NCI-H524 (cell line): ENCODE measurements at regions not wholly inside any gene's neighbourhood (a gene's known extent, or its start where the extent isn't known, plus 50 kb on each side); places are given as distances from the start of the nearest gene placed in this dataset.

ENCODE experiments used
- DNase-seq, 2 experiments: peaks; one replicate each; lab custom pipeline; 2025; lab: John Stamatoyannopoulos, UW

DNA sequence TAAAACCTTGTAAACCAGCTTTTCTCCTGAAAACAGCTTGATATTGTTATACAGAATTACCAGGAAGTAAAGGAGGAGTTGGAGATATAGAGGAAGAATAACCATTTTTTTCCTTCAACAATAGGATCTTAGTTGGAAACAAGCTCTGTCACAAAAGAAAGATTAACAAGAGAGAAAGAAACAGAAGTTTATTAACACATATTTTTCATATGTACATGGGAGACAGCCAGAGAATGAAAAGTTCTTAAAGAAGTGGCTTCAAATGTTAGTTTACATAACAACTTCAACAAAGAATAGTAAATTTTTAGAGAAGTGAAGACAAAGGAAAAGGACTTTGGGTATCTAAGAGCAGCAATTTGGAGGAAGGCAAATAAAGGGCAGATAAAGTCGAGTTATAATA lies 94.9 kb upstream of the ANKRD50 start:
- DNase-seq = no peak

DNA sequence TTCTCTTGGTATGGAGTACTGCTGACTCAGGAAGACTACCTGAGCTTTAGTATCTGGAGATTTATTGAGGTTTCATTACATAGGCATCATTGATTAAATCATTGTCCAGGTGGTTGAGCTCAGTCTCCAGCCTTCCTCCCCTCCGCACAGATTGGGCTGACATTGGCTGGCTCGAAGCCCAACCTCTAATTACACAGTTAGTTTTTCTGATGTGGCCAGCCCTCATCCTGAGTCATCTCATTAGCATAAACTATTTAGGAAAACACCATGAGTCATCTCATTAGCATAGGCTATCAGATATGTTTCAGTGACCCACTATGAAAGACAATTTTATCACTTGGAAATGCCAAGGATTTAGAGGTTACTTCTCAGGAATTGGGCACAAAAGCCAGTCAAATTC lies 93.9 kb upstream of the ANKRD50 start:
- DNase-seq = no peak

DNA sequence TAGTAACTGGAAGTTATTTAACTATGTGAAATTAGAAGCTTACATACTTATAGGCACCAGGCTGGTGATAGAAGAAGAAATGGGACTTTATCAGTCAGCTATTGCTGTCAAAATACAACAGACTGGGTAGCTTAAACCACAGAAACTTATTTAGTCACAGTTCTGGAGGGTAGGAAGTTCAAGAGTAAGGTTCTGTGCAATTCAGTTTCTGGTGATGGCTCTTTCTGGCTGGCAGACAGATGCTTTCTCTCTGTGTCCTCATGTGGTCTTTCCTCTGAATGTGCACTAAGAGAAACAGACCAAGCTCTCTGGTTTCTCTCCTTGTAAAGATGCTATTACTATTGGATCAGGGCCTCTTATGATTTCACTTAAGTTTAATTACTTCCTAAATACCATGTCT lies 92.1 kb upstream of the ANKRD50 start:
- no peak for DNase-seq

DNA sequence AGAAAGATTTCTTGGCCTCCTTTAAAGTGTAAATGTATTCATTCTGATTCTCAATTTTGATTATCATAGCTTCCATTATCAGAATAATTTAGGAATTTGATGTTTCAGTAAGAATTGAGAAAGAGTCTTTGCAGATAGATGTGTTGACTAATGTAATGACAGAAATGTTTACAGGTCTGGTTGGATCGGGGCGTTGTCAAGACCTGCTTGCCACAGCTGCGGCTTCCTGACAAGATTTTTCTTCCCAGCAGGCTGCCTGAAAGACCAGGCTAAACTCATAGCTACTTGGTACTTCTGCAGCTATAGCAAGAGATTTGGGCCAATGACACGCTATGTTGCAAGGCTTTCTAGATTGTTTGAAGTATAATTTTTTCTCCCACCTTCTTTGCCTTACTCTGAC lies 91.5 kb upstream of the ANKRD50 start:
- DNase-seq = no peak

DNA sequence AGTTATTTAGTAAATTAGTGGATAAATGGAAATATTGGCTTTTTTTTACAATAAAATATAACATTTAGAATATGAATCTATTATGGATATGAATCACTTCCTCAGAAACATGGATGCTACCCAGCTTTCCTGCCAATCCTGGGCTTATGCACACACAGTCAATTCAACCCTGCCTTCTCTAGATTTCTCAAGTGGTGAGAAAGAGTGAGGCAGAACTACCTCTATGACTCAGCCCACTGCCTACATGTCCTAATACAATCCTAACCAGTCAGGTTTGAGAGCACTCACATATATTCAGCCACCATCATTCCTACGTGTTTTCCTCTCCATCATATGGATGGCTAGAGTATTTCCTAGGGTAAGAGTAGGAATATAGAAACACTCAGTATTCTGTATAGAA lies 91.1 kb upstream of the ANKRD50 start:
- no peak for DNase-seq

DNA sequence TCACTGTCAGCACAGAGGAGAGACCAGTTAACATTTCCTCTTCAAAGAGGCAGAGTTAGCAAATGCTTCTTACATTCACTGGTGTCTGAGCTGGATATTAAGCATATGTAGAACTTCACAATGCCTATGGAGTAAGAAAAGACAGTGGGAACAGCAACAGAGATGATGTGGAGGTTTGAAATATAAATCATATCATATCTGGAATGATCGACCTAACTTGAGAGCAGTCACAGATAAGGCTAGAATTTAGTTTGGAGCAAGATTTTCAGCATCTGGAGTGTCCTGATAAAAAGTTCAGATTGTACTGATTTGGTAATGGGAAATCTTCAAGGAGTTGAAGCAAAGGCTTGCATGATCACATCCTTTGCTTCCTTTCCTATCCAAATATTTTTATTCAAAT lies 90.5 kb upstream of the ANKRD50 start:
- DNase-seq = no peak

DNA sequence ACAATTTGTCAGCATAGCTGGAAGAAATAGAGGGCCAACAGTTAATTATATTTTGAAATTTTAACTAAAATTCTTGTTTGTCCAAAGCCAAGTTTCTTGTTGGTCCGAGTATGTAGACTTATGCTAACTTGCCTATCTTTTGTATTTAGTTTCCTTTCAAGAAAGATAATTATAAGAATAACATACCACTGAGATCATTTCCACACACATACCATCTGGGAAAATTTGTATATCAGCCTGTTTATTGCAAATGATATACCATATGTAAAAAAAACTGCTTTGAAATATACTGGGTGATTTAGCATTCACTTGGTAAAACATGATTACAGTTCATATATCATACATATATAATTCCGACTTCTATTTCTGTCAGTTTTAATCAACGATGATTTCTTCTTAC lies 84.7 kb upstream of the ANKRD50 start:
- DNase-seq = no peak

DNA sequence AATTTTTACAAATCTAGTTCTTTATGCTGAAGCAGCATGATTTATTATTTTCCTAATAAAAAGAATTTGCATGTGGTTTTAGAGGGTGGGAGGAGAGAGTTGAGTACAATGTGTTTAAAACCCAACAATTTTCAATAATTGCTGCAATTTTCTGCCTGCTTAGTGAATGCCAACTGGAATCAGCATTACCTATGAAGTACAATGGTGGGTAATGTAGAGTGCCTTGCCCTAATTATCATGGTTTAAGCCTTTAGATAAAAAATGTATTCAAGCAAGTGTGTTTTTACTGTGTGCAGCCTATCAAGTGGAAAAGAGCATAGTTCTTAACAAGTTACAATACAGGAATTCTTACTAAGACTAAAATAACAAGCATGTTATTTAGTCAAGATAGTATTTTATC lies 77.9 kb upstream of the ANKRD50 start:
- DNase-seq = no peak

DNA sequence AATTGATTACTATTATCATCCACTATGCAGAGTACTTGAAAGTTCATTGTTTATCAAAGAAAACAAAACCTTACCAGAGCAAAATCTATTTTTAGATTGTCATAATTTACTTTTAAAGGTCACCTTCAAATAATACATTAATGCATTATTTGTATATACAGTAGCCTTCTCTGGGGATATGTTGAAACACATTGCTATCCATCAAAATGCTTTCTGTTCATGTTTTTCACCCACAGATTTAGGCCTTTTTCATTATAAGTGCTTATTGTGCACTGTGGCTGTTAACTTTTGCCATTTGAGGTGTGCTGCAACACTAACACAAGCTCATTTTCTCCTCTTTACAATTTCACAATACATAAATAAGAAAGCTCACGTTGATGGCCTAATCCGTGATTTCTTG lies 74.1 kb upstream of the ANKRD50 start:
- DNase-seq = no peak

DNA sequence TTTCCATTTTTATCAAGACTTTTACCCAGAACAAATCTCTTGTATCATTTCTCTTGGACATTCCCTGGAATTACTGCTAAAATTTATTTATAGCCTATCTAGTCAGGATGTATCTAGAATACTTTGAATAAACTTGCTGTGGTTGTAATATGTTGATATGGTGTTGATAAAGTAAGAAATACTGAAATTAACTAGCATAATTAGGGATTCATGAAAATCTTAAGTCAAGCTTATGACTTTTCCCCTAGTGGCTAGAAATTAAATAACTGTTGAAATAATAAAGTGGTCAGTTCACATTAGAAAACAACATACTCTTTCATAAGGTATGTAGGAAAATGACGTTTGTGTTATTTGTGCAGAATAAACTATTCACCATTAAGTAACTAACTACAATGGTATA lies 73.1 kb upstream of the ANKRD50 start:
- no peak for DNase-seq

DNA sequence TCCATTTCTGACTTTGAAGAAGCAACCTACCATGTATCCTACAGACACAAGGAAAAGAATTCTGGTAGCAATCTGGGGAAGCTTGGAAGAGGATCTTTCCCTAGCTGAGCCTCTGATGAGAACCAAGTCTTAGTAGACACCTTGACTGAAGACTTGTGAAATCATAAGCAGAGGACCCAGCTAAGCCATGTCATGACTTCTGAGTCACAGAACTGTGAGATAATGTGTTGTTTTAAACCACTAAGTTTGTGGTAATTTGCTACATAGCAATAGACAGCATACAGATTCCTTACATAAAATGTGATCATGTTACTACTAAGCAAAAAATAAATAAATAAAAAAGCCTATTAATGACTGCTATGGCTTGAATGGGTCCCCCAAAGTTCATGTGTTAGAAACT lies 71.3 kb upstream of the ANKRD50 start:
- DNase-seq = no peak

DNA sequence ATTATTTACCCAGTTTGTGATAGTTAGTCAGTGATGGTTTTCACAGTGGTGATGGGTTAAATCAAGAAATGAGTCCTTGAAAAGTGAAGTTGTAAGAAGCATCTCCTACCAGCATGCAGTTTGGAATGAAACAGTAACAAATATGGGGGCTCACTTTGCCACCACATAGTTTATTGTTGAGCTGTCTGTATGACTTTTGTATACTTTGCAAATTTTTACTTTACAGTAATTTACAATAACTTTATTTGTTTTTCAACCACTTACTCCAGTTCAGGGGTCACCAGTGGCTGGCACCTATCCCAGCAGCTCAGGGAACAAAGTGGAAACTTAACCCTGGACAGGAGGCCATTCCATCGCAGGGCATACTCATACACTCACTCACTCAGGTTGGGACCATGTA lies 64.5 kb upstream of the ANKRD50 start:
- no peak for DNase-seq

DNA sequence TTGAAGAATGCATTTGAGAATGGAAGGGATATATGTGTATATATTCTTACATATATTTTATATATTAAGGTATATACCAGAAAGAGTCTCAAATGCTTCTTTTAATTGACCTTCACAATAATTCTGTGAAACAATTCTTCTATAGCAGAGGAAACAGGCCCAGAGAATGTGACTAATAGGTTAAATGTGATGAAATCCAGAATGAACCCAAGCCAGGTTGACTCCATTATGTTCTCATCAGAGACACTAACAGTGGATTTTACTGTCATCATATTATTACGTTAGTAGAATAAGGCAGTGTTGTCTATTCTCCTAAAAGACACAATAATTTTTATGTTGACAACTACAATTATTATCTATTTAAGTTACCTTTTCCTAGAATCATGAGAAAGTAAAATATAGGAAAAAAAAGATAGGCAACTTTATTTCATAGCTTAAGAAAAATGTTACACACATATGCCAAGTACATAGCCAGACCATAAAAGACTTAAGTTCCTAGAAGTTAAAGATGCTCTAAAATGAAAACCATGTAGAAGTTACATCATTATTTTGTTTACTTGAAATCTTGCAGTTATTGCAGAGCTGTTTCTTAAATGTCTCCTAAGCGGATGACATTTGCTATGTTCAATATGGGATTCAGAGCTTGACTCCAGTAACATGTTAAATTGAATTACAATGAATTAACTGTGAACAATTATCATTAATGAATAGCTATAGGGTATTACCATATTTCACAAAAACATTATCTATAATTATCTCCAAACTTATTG lies 56.2 kb upstream of the ANKRD50 start:
- no peak for DNase-seq

DNA sequence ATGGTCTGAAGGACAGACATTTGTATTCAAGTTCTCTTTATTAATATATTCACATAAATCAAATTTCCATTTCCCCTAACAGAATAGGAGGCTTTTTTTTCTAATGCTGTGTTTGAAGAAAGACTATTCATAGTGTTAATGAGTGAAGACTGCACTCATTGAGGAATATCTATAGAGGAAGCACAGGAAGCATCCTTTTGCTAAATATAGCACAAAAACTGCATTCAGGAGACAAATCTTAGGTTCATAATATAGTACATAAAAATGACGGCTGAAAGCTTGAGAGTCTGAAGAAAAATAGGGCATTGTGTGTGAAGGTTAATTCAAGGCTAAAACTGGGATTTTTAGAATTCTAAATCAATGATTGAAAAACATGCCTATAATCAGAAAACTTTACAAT lies 50.4 kb upstream of the ANKRD50 start:
- DNase-seq = no peak
